ENCODE measurements at regions not wholly inside any gene's neighbourhood (a gene's known extent, or its start where the extent isn't known, plus 50 kb on each side); places are given as distances from the start of the nearest gene placed in this dataset.
"Not testable (repeated sequence)": the region's sequence is repeated elsewhere in the genome, so short reads cannot be mapped to it uniquely, and the experiment has no call there.

- DNase-seq (ENCODE audit: low read depth in 2 of 2): no peak
These were observed 213.8 kb downstream of the SIPA1L2 start for GRCh38 chr1:232416026-232416568.

- not testable (repeated sequence) for DNase-seq (ENCODE audit: low read depth in 2 of 2)
These were observed 214.5 kb downstream of the SIPA1L2 start for GRCh38 chr1:232415481-232415880.

- no peak for DNase-seq (ENCODE audit: low read depth in 2 of 2)
These were observed 215.8 kb downstream of the SIPA1L2 start for GRCh38 chr1:232414100-232414499.

GRCh38 chr1:232413674-232414073 lies 216.3 kb downstream of the SIPA1L2 start:
- no peak for DNase-seq (ENCODE audit: low read depth in 2 of 2)

- no peak for DNase-seq (ENCODE audit: low read depth in 2 of 2)
These were observed 220.3 kb downstream of the SIPA1L2 start for GRCh38 chr1:232409584-232409983.

- DNase-seq (ENCODE audit: low read depth in 2 of 2): no peak
These were observed 222.8 kb downstream of the SIPA1L2 start for GRCh38 chr1:232407120-232407519.

- no peak for DNase-seq (ENCODE audit: low read depth in 2 of 2)
These were observed 224.2 kb downstream of the SIPA1L2 start for GRCh38 chr1:232405781-232406180.

GRCh38 chr1:232404981-232405731 lies 224.8 kb downstream of the SIPA1L2 start:
- DNase-seq (ENCODE audit: low read depth in 2 of 2): no peak

GRCh38 chr1:232404227-232404626 lies 225.7 kb downstream of the SIPA1L2 start:
- no peak for DNase-seq (ENCODE audit: low read depth in 2 of 2)

- no peak for DNase-seq (ENCODE audit: low read depth in 2 of 2)
These were observed 226.8 kb downstream of the SIPA1L2 start for GRCh38 chr1:232403017-232403714.

- DNase-seq (ENCODE audit: low read depth in 2 of 2): no peak
These were observed 231.1 kb downstream of the SIPA1L2 start for GRCh38 chr1:232398823-232399222.

- no peak for DNase-seq (ENCODE audit: low read depth in 2 of 2)
These were observed 236.3 kb downstream of the SIPA1L2 start for GRCh38 chr1:232393444-232394146.

- no peak for DNase-seq (ENCODE audit: low read depth in 2 of 2)
These were observed 236.9 kb downstream of the SIPA1L2 start for GRCh38 chr1:232393010-232393409.

GRCh38 chr1:232390590-232390989 lies 239.3 kb downstream of the SIPA1L2 start:
- no peak for DNase-seq (ENCODE audit: low read depth in 2 of 2)

- DNase-seq (ENCODE audit: low read depth in 2 of 2): no peak
These were observed 240.2 kb downstream of the SIPA1L2 start for GRCh38 chr1:232389744-232390143.

GRCh38 chr1:232388363-232388762 lies 241.6 kb downstream of the SIPA1L2 start:
- DNase-seq (ENCODE audit: low read depth in 2 of 2): no peak

GRCh38 chr1:232386721-232387510 lies 243.0 kb downstream of the SIPA1L2 start:
- no peak for DNase-seq (ENCODE audit: low read depth in 2 of 2)

- DNase-seq (ENCODE audit: low read depth in 2 of 2): no peak
These were observed 243.6 kb downstream of the SIPA1L2 start for GRCh38 chr1:232386294-232386693.

- DNase-seq (ENCODE audit: low read depth in 2 of 2): no peak
These were observed 244.7 kb downstream of the SIPA1L2 start for GRCh38 chr1:232385221-232385620.

GRCh38 chr1:232384171-232384883 lies 245.6 kb downstream of the SIPA1L2 start:
- no peak for DNase-seq (ENCODE audit: low read depth in 2 of 2)
